Liver (tissue), 3 donors: ENCODE measurements at regions not wholly inside any gene's neighbourhood (a gene's known extent, or its start where the extent isn't known, plus 50 kb on each side); places are given as distances from the start of the nearest gene placed in this dataset.

Experiments
- GABPA ChIP-seq, 2 donors: IDR thresholded peaks in 1 of 2; conservative IDR thresholded peaks in 1 of 2; 2 replicates each; pipeline ENCODE4 v1.6.1; 2016; ENCODE audit warnings: antibody characterized with exemption in 2 of 2, mild to moderate bottlenecking in 1 of 2, moderate library complexity in 1 of 2
- JUND ChIP-seq, 2 donors: IDR thresholded peaks; 2 replicates each; pipeline ENCODE4 v1.6.1; 2016; ENCODE audit warnings: antibody characterized with exemption in 2 of 2
- YY1 ChIP-seq: IDR thresholded peaks from 2 replicates; pipeline ENCODE4 v1.6.1; 2016; ENCODE audit warnings: antibody characterized with exemption, mild to moderate bottlenecking
- TF ChIP-seq, protein P1 (sequence below): fragments of 150-350 bp; IDR thresholded peaks from 2 replicates; pipeline ENCODE4 v1.5.1; 2017; ENCODE audit warnings: improper control_type of control experiment, low read depth, low read length; ENCODE audit not compliant: missing input control
- TF ChIP-seq, protein P2 (sequence below): IDR thresholded peaks from 2 replicates; pipeline ENCODE4 v1.6.1; 2016; ENCODE audit warnings: antibody characterized with exemption
- donor health status: healthy.
- donor health status: healthy.

DNA sequence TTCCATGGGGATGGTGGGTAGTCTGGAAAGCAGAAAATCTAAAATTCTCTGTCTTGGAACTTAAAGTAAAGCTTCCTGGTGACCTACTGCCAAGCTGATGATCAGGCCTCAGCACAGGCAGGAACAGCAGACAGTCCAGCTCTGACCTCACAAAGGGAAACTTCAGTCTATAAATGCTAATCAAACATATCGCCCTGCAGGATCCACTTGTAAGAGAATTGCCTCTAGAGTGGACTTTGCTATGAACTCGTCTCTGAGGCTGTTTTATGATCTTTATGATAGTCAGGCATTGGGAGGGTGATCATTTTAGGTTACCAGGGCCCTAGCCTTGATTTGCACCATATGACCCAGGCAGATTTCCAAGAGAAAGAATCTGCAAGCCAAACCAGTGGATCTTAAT is 67.6 kb upstream of the SELENOP start:
- TF ChIP-seq GABPA (IDR thresholded peaks at IDR 0.05 in 1 of 2, conservative IDR thresholded peaks at IDR 0.05 in 1 of 2): no peak
- TF ChIP-seq YY1: no peak
- TF ChIP-seq JUND (IDR thresholded peaks at IDR 0.05): no peak
- TF ChIP-seq, protein P1, sequence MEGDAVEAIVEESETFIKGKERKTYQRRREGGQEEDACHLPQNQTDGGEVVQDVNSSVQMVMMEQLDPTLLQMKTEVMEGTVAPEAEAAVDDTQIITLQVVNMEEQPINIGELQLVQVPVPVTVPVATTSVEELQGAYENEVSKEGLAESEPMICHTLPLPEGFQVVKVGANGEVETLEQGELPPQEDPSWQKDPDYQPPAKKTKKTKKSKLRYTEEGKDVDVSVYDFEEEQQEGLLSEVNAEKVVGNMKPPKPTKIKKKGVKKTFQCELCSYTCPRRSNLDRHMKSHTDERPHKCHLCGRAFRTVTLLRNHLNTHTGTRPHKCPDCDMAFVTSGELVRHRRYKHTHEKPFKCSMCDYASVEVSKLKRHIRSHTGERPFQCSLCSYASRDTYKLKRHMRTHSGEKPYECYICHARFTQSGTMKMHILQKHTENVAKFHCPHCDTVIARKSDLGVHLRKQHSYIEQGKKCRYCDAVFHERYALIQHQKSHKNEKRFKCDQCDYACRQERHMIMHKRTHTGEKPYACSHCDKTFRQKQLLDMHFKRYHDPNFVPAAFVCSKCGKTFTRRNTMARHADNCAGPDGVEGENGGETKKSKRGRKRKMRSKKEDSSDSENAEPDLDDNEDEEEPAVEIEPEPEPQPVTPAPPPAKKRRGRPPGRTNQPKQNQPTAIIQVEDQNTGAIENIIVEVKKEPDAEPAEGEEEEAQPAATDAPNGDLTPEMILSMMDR: no peak
- TF ChIP-seq, protein P2, sequence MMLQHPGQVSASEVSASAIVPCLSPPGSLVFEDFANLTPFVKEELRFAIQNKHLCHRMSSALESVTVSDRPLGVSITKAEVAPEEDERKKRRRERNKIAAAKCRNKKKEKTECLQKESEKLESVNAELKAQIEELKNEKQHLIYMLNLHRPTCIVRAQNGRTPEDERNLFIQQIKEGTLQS: no peak
